ENCODE measurements at regions not wholly inside any gene's neighbourhood (a gene's known extent, or its start where the extent isn't known, plus 50 kb on each side); places are given as distances from the start of the nearest gene placed in this dataset.

DNA sequence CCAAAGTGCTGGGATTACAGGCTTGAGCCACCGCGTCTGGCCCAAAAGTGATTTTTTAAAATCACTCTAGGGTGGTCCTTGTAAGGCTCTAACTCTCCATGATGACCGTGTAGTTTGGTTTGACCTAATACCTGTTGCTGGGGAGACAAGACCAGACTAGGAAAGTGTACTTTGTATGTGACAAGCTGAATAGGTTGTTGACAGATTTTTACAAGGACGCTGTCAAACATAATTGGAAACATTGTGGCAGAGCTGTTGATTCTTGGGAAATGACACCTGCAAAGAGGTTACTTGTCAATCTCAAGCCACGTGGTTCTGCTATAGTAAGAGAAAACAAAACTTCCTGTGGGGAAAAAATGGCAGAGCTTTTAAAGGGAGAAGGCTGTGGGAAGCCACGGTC, 802.4 kb upstream of the HS3ST1 start:
- no peak for DNase-seq (ENCODE audit: low read depth in 2 of 2, low spot score in 1 of 2)

DNA sequence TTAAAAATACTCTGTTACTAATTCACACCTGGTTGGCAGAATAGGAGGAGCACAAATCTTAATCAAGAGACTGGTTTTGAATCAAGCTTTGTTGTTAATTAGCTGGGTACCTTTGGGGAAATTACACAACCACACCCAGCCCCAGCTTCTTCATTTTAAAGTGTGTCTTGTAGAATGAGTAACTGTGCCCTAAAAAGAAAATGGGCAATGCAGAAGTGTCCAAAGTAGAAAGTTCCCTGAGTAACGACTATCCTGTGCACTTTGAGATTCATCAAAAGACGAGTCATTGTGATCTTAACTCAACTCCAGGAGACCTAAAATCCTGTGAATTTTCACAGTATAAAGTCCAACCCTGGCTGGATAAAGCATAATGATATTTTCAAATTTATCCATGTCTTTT, 792.3 kb upstream of the HS3ST1 start:
- no peak for DNase-seq (ENCODE audit: low read depth in 2 of 2, low spot score in 1 of 2)

DNA sequence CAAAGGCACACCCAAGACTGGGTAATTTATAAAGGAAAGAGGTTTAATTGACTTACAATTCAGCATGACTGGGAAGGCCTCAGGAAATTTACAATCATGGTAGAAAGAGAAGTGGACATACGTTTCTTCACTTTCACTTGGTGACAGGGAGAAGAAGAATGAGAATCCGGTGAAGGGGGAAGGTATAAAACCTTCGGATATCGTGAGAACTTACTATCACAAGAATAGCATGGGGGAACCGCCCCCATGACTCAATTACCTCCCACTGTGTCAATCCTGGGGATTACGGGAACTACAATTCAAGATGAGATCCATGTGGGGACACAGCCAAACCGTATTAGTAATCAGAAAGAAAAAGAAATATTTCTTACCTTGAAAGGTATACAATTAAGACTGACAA, 782.9 kb upstream of the HS3ST1 start:
- no peak for DNase-seq (ENCODE audit: low read depth in 2 of 2, low spot score in 1 of 2)

DNA sequence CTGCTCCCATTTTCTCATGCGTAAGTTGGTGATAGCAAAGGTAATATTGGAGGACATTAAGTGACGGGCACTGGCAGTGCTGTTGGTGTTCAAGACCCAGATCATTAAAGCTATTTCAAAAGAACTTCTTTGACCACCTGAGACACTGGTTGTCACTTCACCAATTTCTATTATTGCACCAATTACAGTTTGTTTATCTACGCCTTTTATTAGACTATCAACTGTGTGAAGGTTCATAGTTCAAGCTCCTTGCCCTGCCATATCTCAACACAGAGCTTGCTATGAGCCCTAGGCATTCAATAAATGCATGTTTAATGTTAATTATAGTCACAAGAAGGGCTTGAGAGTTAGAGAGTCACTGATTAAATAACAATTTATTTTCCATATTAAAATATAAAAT, 778.7 kb upstream of the HS3ST1 start:
- no peak for DNase-seq (ENCODE audit: low read depth in 2 of 2, low spot score in 1 of 2)

DNA sequence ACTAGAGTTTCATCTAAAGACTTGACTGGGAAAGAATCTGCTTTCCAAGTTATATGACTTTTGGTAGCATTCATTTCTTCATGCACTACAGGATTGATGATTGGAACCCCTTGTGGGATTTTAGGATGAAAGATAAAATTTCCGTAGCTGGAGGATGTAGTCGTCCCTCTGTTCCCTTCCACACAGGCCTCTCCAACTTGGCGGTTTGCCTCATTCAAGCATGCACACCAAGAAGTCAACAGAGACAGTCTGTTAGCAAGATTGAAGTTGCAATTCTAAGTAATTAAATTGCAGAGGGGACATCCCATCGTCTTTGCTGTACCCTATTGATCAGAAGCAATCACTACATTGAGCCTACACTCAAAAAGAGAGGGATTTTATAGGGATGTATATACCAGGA, 777.4 kb upstream of the HS3ST1 start:
- no peak for DNase-seq (ENCODE audit: low read depth in 2 of 2, low spot score in 1 of 2)

DNA sequence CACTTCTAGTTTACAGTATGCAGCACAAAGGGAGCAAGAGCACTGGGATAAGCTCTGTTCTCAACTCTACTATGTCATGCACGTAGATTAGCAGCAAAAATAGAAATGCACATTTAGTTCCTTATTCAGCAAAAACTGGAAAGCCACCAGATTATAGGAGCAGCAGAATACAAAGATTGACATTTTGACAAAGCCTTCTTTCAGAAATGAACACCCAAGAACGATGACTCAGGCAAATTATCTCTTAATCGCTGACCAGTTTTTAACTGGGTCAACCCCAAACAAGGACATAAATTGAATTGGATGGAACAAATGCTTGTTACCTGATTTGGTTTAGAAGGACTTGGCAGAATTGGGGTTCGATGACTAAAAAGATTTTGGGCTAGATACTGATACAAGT, 775.3 kb upstream of the HS3ST1 start:
- no peak for DNase-seq (ENCODE audit: low read depth in 2 of 2, low spot score in 1 of 2)

DNA sequence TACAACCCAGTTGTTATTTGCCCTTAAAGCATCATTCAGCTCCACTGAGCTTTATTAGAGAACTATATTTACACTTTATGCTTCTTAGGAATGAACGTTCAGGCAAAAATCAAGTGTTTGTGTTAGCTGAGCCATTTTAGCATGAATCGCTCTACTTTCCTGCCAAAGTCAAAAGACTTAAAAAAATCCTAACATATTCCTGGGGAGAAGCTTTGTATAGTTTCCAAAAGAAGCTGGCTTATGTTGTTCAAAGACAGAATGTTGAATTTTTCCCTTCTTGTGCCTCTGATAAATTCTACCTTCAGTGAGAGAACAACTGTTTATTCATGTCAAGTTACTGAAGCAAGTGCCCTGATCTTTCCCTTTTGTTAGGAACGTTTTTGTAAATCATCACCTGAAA, 771.5 kb upstream of the HS3ST1 start:
- no peak for DNase-seq (ENCODE audit: low read depth in 2 of 2, low spot score in 1 of 2)

DNA sequence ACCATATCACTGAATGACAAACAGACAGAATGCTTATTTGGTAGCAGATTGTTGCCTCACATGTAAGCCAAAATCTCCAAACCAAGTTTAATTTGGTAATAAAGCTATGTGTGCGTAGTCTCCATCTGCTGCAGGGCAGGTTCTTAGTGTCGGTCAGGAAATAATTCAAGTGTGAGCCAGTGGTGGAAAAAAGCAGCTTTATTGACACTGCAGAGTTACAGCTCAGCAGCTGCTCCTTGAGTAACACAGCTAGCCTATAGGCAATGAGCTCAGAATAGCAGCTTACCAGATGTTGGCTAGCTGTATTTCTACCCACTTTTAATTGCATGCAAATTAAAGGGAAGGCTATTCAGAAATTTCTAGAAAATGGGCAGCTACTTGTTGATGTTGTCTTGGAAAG, 757.8 kb upstream of the HS3ST1 start:
- no peak for DNase-seq (ENCODE audit: low read depth in 2 of 2, low spot score in 1 of 2)

DNA sequence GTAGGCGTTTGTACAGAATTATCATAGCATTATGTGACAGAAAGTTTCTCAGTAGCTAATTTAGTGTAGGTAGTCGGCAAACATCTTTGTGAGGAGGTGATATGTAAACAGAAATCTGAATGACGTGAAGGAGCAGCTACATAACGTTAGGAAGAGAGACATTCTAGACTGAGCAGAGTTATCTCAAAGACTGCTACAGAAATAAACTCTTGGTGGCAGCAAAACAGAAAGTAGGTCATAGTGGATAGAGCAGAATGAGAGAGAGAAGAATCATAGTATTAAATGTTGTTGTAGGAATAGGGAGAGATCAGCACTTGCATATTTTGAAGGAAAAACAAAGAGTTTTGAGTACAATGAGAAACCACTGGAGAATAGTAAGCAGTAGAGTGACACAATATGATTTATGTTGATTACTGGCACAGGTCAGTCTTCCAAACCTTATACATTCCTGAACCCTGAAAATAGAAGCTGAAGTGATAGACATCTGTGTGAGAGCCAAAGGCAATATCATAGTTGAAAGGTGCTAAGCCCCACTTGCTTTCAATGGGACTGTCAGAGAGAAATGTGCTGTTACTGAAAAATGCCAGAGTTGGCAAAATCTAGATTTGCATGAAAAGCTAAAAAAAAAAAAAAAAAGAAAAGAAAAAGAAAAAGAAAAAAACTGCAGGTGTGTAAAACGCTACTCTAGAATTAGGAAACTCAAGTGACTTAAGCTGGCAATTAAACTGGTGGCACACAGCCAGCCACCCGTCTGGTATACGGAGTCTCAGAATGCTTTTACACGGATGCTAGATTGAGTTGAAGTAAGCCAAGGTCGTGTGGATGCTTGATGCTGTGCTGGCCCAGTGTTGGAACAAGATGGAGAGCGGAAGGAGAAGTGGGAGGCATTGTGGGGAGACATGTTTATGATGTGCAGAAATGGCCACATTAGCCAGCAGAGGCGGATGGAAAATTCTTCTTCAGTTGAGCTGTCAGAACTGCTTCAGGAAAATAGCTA, 750.2 kb upstream of the HS3ST1 start:
- no peak for DNase-seq (ENCODE audit: low read depth in 2 of 2, low spot score in 1 of 2)

DNA sequence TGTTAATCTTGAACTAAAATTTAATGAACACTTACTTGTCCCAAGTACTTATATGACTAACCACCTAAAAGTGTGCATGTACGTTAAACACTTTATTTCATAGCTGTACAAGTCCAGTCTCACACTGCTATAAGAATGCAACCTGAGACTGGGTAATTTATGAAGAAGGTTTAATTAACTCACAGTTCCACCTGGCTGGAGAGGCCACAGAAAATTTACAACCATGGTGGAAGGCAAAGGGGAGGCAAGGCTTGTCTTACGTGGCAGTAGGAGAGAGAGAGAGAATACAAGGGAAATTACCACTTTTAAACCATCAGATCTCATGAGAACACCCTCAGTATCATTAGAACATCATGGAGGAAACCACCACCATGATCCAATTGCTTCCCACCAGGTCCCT, 748.7 kb upstream of the HS3ST1 start:
- no peak for DNase-seq (ENCODE audit: low read depth in 2 of 2, low spot score in 1 of 2)

DNA sequence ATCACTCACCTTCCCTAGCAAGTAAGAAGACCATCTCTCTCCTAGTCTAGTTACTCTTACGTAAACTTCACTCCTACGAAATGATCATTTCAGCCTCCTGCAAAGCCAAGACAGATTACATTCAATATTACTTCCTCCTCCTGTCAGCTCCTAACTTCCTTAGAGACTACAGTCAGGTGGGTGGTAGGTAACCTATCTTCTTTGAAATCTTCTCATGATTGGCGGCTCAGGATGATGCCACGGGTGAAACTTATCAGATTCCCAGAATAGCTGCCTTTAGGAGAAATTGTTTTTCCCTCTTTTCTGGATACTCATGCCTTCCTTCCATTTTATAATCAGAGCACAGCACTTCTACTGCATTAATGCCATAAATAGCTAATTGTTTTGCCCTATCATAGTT, 744.8 kb upstream of the HS3ST1 start:
- DNase-seq (ENCODE audit: low read depth in 2 of 2, low spot score in 1 of 2): no peak

DNA sequence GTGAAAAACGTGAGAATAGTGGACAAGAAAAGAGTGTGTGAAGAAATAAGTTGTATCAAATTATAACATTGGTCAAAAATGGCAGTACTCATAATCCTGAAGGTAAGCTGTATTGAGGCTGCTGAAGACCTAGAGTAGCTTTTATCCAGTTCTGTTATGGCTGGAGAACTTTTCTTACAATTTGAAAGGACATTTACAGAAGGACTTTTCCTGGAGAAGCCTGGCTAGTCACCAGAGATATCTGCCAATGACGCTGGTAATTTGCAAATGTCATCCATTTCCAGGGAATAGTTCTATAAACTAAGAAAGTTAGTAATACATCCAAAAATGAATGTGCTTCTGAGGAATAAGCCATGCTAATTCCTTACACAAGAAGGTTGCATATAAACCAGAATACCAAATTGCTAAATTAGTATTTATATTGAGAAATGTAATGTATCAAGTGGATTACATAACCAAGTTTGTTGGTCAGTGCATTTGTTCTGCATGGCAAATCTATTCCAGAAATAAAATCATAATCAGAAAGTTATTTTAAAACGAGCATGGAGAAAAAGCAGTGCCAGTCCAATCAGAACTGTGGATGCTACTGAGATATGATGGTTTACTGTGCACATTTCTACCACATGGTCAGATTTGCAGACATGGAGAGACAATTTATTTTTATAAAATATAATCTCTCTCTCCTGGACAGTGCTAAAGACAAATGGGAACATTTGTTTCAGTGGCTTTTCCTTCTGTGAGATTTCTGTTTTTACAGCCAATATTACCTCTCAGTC, 743.7 kb upstream of the HS3ST1 start:
- DNase-seq (ENCODE audit: low read depth in 2 of 2, low spot score in 1 of 2): no peak

DNA sequence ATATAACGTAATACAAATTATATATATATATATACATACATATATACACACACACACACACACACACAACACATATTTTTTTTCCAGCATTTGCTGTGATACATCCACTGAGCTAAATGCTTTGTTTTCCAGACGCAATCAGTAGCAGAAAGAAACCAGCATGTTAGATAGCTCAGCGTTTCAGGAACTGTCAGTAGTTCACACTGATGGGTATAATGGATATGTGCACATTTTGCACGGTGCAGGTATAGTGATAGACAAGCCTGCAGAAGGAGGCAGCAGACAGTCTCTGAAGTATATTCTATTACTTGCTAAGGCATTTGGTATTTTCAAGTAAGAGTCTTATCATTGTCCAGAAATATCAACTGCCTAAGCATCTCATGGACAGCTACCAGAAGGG, 741.6 kb upstream of the HS3ST1 start:
- DNase-seq (ENCODE audit: low read depth in 2 of 2, low spot score in 1 of 2): no peak

DNA sequence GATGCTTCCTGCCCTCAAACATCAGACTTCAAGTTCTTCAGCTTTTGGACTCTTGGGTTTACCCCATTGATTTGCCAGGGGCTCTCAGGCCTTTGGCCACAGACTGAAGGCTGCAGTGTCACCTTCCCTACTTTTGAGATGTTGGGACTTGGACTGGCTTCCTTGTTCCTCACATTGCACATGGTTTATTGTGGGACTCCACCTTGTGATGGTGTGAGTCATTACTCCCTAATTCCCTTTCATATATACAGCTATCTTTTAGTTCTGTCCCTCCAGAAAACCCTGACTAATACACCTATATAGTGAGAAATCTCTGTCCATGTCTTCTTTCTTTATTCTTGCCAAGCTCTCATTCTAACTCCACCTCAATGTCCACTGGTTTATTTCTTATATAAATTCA, 736.9 kb upstream of the HS3ST1 start:
- no peak for DNase-seq (ENCODE audit: low read depth in 2 of 2, low spot score in 1 of 2)

DNA sequence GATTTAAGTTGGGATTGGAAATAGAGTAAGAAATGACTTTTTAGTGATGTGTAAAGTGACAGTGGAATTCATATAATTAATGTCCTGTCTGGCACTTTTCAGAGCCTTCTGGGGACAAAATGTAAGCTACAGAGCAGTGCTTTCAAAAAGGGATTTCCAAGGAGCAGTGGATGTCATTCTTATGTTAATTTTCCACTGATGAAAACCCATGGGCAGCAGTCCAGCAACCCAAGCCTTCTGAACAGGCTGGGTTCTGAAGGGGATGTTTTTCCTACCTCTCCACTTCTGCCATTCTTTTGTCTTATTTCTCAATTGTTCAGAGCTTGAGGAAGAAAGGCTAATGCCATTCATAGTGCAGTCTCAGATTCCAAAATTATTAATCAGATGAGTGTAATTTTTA, 717.6 kb upstream of the HS3ST1 start:
- DNase-seq (ENCODE audit: low read depth in 2 of 2, low spot score in 1 of 2): no peak

DNA sequence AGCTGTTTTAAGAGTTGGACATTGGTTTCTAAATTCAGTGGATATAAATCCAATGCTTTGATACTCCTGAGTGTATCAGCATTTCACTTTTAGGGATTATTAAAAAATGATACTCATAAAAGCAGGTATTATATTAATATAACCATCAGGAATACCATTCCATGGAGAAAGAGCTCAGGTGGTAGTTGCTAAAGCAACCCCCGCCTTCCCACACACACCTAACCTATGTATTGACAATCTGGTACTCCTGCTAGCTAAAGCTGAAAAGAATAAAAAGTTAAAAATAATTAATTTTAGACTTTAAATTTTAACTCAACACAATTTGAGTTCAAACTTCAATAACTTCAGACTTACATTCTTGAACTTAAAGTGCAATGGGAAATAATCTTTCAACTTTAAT, 717.1 kb upstream of the HS3ST1 start:
- DNase-seq (ENCODE audit: low read depth in 2 of 2, low spot score in 1 of 2): no peak

DNA sequence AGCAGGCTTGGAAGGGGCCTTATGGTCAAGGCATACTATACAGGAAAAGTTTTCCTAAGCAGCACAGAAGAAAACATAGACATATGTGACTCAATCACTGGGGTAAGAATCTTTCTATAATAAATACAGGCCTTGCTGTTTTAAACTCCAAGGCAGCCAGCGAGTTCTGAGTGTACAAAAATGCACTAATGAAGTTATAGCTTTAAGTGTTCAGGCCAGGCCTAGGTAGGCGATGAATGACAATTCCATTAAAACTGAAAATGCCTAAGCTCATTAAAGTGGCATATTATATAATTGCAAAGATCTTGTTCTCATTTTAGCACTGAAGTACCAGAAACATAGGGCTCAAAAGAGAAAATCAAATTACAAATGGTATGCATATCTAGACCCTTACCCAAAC, 716.4 kb upstream of the HS3ST1 start:
- DNase-seq (ENCODE audit: low read depth in 2 of 2, low spot score in 1 of 2): no peak

DNA sequence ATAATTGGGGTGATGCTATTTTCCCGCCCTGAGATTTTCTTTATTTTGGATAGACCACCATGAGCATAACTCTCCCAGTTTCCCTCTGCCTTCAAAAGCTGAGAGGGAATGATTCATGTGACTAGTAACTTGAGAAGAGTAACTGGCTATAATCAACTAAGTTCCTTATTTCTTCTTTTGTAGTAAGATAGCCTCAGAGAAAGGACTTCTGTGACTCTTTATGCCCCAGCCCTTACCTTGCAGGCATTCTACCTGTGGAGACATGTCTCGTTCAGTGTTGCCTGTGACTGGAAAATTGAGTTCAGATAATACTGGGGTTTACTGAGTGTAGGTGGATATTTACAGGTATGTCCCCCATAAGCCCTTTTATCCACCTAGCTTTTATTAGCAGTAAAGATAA, 715.4 kb upstream of the HS3ST1 start:
- no peak for DNase-seq (ENCODE audit: low read depth in 2 of 2, low spot score in 1 of 2)

DNA sequence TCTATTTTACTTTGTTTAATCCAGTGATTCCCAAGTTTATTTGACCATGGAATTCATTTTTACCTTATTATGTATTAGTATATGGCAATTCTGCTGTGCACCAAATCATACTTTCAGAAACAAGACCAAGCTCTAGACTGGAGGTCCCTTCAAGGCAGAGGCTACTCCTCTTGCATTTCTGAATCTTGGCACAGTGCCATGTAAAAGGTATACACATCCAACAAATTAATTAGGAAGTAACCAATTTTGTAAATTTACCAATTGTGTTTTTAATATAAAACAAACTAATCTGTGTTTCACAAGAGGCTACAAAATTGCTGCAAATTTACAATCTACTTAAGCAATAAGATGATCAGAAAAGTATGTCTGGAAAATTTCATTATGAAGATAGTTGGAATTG, 712.2 kb upstream of the HS3ST1 start:
- DNase-seq (ENCODE audit: low read depth in 2 of 2, low spot score in 1 of 2): no peak

DNA sequence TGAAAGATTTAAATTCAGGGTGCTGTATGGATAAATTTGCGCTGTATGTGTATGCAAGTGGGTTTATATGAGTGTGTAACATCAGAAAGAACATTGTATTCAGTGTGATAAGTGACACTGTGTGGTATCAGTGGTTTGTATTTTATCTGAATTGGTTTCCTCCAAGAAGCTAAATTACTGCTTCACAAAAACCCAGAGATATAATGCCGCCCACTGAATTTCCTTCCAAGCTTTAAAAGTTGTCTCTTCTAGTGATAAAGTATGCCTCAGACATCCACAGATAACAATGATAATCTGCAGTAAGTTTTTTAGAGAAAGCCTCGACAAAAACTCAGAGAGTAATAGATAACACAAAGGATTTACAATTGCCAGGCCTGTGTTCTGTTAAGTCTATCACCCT, 710.6 kb upstream of the HS3ST1 start:
- no peak for DNase-seq (ENCODE audit: low read depth in 2 of 2, low spot score in 1 of 2)

DNA sequence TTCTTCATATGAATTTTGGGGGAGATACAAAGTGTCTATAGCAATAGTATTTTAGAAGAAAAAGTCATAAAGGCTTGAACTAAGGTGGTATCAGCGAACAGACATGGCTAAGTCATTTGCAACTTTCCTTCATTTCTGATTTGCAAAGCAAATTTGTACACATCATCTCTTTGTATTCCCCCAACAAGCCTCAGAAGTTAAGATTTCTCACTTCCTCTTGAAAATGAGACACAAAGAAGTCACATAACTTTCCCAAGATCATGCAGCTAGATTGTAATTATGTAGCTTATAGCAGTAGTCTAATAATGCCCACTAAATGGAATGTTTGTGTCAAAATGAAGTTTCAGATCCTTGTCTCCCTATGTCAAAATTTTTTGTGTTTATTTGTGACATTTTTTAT, 709.8 kb upstream of the HS3ST1 start:
- no peak for DNase-seq (ENCODE audit: low read depth in 2 of 2, low spot score in 1 of 2)

DNA sequence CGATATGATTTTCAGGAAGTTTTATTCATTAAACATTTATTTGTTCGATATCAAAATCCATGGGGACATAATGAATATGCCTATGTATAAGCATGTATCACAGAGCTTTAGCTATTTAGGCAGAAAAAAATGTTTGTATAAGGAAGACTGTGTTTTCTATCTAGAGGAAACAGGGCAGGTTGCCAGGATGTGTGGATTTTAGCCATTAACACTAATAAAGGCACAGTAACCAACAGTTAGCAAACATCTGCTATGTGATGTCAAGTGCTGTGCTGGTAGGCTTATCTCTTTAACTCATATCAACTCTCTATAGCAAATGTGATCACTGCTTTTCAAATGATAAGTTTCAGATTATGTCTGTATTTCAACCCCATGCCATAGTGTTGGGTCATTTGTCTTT, 708.9 kb upstream of the HS3ST1 start:
- DNase-seq (ENCODE audit: low read depth in 2 of 2, low spot score in 1 of 2): no peak

Data from stimulated activated CD8-positive, alpha-beta memory T cell treated with anti-CD3 and anti-CD28 coated beads, Interleukin-4, amount 100 ng/mL, for 4 hours (primary cell).